ENCODE measurements at regions not wholly inside any gene's neighbourhood (a gene's known extent, or its start where the extent isn't known, plus 50 kb on each side); places are given as distances from the start of the nearest gene placed in this dataset.
"Not testable (repeated sequence)": the region's sequence is repeated elsewhere in the genome, so short reads cannot be mapped to it uniquely, and the experiment has no call there.

- DNase-seq (ENCODE audit: low spot score), result no peak
These were observed 100.4 kb downstream of the CD83 start for GRCh38 chr6:14217728-14218518.

DNA sequence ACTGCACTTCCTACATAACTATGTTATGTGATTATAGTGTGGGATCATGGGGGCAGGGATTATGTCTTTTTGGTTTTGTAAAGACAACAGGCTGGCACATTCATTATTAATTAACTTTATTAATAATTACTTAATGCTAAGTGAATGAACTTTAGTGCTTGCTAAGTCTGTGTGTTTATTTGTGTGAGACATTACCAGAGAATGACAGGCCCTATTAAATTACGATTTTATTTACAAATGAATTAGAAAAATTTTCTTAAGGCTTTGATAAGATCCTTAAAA lies 100.9 kb downstream of the CD83 start:
- no peak for DNase-seq (ENCODE audit: low spot score)

- no peak for DNase-seq (ENCODE audit: low spot score)
These were observed 104.2 kb downstream of the CD83 start for GRCh38 chr6:14221564-14222279.

DNA sequence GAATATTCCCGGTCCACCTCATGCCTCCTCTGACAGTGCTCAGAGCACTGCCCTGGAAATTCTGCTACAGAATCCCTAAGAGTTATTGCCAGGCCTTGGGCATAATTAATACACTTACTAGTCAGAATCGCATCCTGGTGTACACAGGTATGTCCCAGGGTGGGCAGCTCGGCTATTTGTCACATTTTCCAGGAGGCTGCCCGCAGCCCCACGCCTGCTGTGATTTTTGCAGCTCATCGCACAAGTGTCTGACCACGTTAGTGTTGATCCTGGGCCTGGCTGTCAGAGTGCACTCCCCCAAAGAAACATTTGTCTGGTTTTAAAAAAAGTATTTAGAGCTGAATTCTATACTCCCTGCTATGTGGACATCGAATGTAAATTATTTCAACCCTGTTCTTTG lies 105.4 kb downstream of the CD83 start:
- DNase-seq (ENCODE audit: low spot score), result no peak

GRCh38 chr6:14224359-14225103 lies 107.0 kb downstream of the CD83 start:
- no peak for DNase-seq (ENCODE audit: low spot score)

- no peak for DNase-seq (ENCODE audit: low spot score)
These were observed 108.6 kb downstream of the CD83 start for GRCh38 chr6:14226051-14226660.

DNA sequence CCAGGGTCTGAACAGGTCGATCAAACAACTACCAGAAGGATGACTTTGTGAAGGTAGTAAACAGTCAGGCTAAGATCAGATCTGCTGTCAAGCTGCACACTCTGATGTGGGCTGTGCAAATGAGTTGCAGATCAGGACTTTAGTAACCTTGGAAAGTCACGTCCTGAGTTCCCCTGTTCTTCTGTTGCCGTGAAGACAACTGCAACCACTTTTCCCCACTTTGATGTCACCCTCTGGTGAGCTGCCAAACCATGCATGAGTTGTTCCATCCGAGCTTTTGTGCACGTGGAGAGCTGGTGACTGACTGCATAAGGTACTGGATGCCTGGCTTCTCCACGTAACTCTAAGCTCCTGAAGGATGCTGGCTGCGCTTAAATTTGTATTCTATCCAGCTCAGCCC lies 111.0 kb downstream of the CD83 start:
- no peak for DNase-seq (ENCODE audit: low spot score)

- no peak for DNase-seq (ENCODE audit: low spot score)
These were observed 113.5 kb downstream of the CD83 start for GRCh38 chr6:14231071-14231483.

GRCh38 chr6:14231501-14232280 lies 114.1 kb downstream of the CD83 start:
- DNase-seq (ENCODE audit: low spot score), result no peak

GRCh38 chr6:14232889-14233288 lies 115.3 kb downstream of the CD83 start:
- DNase-seq (ENCODE audit: low spot score), result no peak

DNA sequence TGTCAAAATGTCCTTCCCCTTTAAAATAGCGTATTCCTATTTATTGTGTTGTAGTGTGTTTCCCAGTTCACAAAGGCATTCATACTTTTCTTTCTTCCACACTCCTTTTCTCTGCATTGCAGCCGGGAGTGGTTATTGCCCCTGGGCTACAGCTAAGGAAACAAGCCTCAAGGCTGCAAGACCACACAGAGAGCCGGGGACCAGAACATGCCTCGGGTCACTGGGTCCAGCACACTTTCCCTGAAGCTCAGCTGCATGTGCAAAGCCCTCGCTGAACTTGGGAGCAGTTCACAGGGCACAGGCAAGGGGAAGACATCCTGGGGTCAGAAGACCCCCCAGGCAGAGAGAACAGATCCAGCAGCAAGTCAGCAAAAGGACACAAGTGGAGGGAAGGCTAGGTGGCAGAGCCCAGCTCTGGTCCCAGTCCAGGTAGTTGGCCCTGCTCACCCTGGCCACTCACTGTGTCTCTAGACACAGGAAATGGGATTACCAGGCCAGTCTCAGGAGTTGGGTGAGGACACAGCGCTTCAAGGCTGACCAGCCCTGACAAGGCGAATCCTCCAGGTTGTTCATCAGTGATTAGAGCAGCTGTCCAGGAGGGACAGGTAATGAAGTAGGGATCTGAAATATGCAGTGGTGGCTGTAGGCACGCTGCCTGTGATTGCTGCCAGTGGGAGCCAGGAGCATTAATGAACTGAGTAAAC lies 118.2 kb downstream of the CD83 start:
- no peak for DNase-seq (ENCODE audit: low spot score)

DNA sequence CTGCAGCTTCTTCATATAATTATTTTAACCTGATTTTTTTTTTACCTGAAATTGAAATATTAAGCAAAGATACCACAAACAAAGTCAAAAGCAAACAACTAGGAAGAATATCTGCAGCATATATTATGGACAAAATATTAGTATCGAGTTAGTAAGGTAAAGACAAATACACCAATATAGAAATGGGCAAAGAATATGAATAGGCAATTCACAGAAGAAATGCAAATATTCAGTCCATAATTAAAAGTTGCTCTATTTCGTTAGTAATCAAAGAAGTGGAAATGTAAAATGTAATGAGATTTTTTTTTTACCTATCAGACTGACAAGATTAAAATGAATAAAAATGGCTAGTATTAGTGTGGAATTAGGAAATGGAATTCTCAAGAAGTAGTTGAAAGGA lies 121.5 kb downstream of the CD83 start:
- no peak for DNase-seq (ENCODE audit: low spot score)

- DNase-seq (ENCODE audit: low spot score), result no peak
These were observed 123.0 kb downstream of the CD83 start for GRCh38 chr6:14240411-14241166.

DNA sequence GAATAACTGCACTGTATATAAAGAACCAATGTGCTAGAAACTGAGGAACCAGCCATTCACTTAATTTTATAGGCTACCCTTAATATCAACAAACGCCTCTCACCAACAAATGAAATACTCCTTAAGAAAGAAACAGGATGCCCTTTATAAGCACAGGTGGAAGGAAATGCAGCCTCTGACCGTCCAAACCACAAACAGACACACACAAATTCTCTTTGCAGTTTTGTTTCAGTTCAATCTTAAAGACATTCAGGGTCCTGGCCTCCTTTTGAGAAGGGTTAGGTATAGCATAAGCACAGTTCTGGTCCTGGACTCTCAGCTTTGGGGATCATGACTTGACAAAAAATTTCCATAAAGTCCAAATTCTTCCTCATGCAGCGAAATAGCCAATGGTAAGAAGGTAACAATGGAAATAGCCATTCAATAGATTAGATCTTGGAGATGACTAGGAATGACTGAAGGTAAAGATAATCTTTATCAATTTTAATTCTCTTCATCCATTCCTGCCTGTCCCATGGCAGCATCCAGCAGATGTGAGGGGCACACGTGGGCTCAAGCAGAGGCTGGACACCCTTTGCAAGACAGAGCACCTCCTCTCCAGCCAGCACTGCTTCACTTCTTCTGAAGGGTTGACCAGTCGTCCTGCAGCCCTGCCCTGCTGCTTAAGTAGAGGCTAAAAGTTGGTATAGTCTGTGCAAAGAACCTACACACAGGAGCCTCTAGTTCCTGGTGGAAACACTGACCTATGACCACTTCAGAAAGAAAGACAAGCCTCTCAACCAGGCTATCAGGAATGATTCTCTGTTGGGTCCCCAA lies 123.9 kb downstream of the CD83 start:
- no peak for DNase-seq (ENCODE audit: low spot score)

GRCh38 chr6:14242912-14243311 lies 125.3 kb downstream of the CD83 start:
- not testable (repeated sequence) for DNase-seq (ENCODE audit: low spot score)

DNA sequence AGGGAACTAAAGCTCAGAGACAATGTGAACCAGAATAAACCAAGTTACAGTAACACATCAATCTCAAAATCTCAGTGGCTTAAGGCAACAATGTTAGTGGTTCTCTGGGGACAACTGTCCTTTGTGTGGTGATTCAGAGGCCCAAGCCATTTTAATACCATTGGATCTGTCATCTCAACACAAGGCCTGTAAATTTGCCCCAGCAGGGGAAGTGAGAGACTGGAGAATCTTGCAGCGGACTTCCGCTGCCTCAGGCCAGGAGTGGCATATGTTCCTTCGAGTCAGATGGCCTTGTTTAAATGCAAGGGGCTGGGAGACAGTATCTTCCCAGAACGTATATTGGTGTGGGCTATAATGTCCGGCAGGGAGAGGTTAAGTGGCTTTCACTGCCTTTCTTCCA lies 126.0 kb downstream of the CD83 start:
- DNase-seq (ENCODE audit: low spot score), result no peak

GRCh38 chr6:14246876-14247275 lies 129.3 kb downstream of the CD83 start:
- DNase-seq (ENCODE audit: low spot score), result no peak

DNA sequence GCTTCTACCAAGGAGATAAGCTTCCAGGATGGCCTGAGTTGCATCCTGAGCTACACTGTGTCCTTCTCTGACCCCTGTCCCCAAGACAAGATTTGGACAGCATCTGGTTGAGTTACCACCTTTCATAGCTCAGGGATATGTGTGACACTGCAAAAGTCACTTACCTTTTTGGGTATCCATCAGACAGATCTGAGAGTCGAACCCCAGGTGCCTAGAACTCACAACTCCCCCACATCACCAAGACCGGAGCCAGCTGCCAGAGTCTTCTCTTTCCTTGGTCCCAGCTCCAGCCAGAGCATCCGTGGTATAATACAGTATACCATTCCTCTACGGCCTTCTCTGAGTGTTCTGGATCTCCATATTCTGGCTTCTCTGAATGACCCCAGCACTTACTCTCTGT lies 133.0 kb downstream of the CD83 start:
- DNase-seq (ENCODE audit: low spot score), result no peak

DNA sequence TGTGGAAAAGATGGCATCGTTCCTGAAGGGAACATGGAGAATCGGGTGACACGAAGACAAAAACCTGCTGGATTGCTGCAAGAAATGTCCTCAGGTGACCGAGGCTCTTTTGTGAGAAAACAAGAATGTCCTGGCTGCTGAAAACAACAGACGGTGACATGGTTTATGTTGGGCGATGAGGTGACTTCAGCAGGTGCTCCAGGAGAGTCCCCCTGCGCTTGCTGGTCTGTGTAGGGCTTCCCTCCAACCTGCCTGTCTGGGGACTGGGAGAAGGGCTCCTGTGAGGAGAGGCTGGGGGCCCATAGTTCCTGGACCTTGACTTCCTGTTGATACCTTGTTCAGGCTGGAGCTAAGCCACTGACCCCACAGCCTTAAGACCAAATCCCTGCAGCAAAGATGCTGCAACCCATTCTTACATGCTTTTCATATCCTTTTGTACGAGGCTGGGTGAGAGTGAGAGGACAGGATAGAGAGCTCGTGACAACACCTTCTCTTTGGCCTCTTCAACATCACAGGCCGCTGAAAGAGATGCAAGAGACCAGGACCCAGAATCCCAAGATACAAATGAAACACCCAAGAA lies 134.8 kb downstream of the CD83 start:
- DNase-seq (ENCODE audit: low spot score), result no peak
